ENCODE measurements at regions not wholly inside any gene's neighbourhood (a gene's known extent, or its start where the extent isn't known, plus 50 kb on each side); places are given as distances from the start of the nearest gene placed in this dataset.
"Not testable (repeated sequence)": the region's sequence is repeated elsewhere in the genome, so short reads cannot be mapped to it uniquely, and the experiment has no call there.

- in situ Hi-C loops (cut with HindIII; ENCODE audit: low sequenced_read_pairs), result no loop called here
- DNase-seq (ENCODE audit: low spot score), result no peak
Measured at GRCh38 chr4:62676962-62677361, 1476.8 kb downstream of the ADGRL3 start.

DNA sequence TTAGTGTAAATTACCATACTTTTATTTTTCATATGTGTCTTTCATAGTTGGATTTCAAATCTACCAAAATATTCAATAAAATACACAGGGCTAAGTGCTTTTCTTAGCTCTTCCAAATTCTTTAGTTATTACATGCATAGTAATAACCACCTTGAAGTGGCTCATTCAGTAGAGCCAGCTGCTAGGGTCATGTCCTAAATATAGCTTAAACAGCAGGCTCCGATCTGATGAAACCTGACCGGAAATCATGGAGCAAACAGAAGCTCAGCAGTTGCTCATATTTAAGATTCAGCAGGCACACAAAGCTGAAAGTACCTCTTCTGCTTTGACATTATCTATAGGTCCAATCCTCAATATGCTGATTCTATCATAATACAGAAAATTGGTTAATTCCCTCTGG, 1470.4 kb downstream of the ADGRL3 start:
- in situ Hi-C loops (cut with HindIII; ENCODE audit: low sequenced_read_pairs), result no loop called here
- DNase-seq (ENCODE audit: low spot score), result no peak

- DNase-seq (ENCODE audit: low spot score), result no peak
- in situ Hi-C loops (cut with HindIII; ENCODE audit: low sequenced_read_pairs), result no loop called here
Measured at GRCh38 chr4:62661821-62662220, 1461.7 kb downstream of the ADGRL3 start.

GRCh38 chr4:62656006-62656405, 1455.9 kb downstream of the ADGRL3 start:
- DNase-seq (ENCODE audit: low spot score), result no peak
- in situ Hi-C loops (cut with HindIII; ENCODE audit: low sequenced_read_pairs), result no loop called here

DNA sequence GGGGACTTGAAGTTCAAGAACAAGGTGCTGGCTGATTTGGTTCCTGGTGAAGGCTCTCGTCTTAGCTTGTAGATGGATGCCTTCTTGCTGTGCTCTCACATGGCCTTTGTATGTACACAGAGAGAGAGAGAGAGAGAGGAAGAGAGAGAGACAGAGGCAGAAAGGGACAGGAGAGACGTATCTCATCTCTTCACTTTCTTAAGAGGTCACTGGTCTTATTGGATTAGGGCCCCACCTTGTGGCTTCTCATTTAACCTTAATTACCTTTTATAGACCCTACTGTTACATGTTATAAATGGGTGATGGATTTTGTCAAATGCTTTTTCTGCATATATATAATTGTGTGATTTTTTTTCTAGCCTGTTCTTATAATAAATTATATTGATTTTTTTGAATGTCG, 1444.2 kb downstream of the ADGRL3 start:
- peak; percentile 38 for DNase-seq (ENCODE audit: low spot score)
- in situ Hi-C loops (cut with HindIII; ENCODE audit: low sequenced_read_pairs), result no loop called here

DNA sequence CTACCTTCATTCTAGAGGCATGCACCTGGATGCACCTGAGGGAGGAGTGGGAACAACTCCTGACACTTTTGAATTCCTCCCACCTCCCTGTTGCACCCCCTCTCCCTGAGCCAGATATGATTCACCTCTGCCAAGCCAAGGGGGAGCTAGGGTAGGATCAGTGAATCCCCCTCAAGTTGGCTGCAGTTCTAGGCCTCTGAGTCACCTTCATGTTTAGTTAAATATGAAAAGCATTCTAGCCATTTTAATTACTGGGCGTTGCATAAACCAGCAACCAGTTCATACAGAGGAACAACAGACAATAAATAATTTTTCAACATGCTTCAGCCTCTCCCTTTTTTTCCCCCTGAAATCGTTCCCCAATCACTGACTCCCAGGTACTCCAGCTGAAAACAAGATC, 1440.2 kb downstream of the ADGRL3 start:
- DNase-seq (ENCODE audit: low spot score), result no peak
- in situ Hi-C loops (cut with HindIII; ENCODE audit: low sequenced_read_pairs), result no loop called here

DNA sequence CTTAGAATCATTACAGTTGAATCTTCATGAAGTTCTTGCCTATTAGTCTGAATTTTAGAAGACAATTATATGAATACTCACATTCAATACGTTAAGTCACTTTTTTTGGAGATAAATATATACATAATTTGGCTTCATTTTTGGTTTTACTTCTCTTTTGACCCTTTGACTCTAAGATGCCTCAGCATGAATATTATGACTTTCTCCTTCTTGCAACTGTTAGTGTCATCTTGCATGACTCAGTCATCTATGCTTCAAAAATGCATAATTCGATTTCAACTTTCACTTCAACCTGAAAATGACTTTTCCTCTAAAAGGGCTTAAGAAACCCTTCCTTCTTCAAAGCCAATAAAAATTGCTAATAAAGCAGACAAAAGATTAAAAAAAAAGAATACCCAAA, 1427.5 kb downstream of the ADGRL3 start:
- in situ Hi-C loops (cut with HindIII; ENCODE audit: low sequenced_read_pairs), result no loop called here
- no peak for DNase-seq (ENCODE audit: low spot score)

GRCh38 chr4:62627141-62627540, 1427.0 kb downstream of the ADGRL3 start:
- no peak for DNase-seq (ENCODE audit: low spot score)
- in situ Hi-C loops (cut with HindIII; ENCODE audit: low sequenced_read_pairs), result no loop called here

- in situ Hi-C loops (cut with HindIII; ENCODE audit: low sequenced_read_pairs), result no loop called here
Measured at GRCh38 chr4:62622089-62622488, 1422.0 kb downstream of the ADGRL3 start.

DNA sequence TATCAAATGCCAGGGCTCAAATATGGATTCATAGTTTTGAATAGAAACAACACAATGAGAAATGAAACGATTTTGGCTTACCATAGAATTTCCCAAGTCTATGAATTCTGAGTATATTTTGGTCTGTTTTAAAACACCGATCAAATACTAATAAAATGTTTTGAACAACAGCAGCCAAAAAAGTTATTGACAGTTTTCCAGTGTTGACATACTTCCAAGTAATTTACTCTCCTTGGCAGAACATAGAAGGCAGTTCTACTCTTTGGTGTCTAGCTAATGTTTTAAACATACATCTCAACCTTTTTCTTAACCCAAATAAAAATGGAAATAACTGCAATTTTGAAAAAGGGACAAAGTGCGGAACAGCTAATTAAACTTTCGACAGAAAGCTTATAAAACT, 1419.8 kb downstream of the ADGRL3 start:
- in situ Hi-C loops (cut with HindIII; ENCODE audit: low sequenced_read_pairs), result no loop called here
- DNase-seq (ENCODE audit: low spot score), result no peak

More at GRCh38 chr4:62622089-62622488, 1422.0 kb downstream of the ADGRL3 start:
- DNase-seq (ENCODE audit: low spot score), result no peak

DNA sequence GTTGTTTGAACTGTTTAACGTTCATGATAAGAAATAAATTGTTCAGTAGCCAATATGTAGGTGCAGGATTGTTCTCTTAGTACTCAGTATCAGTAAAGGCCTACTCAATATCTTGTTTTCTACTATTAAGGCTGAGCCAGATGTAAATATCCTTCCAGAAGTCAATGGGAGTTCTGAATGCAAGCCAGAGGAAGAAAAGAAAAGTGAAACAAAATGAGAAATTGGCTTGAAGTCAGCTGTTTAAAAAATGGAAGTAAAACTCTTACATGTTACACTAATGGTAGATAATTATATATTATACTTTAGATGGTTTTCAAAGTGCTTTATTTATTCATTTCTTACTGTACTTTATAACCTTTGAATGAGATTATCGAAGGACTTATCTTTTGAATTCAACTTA, 1417.9 kb downstream of the ADGRL3 start:
- no peak for DNase-seq (ENCODE audit: low spot score)
- in situ Hi-C loops (cut with HindIII; ENCODE audit: low sequenced_read_pairs), result no loop called here

GRCh38 chr4:62601737-62602136, 1401.6 kb downstream of the ADGRL3 start:
- in situ Hi-C loops (cut with HindIII; ENCODE audit: low sequenced_read_pairs), result no loop called here
- DNase-seq (ENCODE audit: low spot score), result no peak

DNA sequence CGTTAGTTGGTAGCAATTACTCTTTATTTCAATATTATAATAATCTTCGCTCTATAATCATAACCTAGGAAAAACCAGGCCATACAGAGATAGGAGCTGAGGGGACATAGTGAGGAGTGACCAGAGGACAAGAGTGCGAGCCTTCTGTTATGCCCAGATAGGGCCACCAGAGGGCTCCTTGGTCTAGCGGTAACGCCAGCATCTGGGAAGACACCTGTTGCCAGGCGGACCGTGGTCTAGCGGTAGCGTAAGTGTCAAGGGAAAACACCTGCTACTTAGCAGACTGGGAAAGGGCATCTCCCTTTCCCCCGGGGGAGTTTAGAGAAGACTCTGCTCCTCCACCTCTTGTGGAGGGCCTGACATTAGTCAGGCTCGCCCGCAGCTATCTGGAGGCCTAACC, 1395.1 kb downstream of the ADGRL3 start:
- in situ Hi-C loops (cut with HindIII; ENCODE audit: low sequenced_read_pairs); DNase-seq (ENCODE audit: low spot score): not testable (repeated sequence)

- no peak for DNase-seq (ENCODE audit: low spot score)
Measured at GRCh38 chr4:62591756-62592155, 1391.6 kb downstream of the ADGRL3 start.

GRCh38 chr4:62588671-62589070, 1388.5 kb downstream of the ADGRL3 start:
- in situ Hi-C loops (cut with HindIII; ENCODE audit: low sequenced_read_pairs), result no loop called here
- DNase-seq (ENCODE audit: low spot score), result no peak

More at GRCh38 chr4:62591756-62592155, 1391.6 kb downstream of the ADGRL3 start:
- in situ Hi-C loops (cut with HindIII; ENCODE audit: low sequenced_read_pairs), result no loop called here

- in situ Hi-C loops (cut with HindIII; ENCODE audit: low sequenced_read_pairs), result no loop called here
- no peak for DNase-seq (ENCODE audit: low spot score)
Measured at GRCh38 chr4:62571494-62571893, 1371.4 kb downstream of the ADGRL3 start.

DNA sequence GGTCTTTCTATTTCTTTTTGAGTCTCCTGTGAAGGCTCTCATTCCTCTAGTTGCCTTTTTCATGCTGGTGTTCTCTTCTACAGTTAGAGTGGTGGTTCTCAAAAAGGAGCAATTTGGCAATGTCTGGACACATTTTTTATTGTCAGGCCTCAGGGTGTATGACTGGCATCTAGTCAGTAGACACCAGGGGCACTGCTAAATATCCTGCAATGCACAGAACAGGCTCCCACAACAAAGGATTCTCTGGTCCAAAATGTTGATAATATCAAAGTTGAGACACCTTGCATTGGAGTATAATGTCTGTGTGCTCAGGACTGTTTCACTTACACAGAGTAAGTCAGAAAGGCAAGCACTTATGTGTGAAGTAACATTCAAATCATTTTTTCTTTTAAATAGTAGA, 1360.7 kb downstream of the ADGRL3 start:
- DNase-seq (ENCODE audit: low spot score), result no peak
- in situ Hi-C loops (cut with HindIII; ENCODE audit: low sequenced_read_pairs), result no loop called here

GRCh38 chr4:62550121-62550520, 1350.0 kb downstream of the ADGRL3 start:
- in situ Hi-C loops (cut with HindIII; ENCODE audit: low sequenced_read_pairs), result no loop called here
- DNase-seq (ENCODE audit: low spot score), result no peak

- in situ Hi-C loops (cut with HindIII; ENCODE audit: low sequenced_read_pairs), result no loop called here
- DNase-seq (ENCODE audit: low spot score), result no peak
Measured at GRCh38 chr4:62549601-62550000, 1349.5 kb downstream of the ADGRL3 start.

DNA sequence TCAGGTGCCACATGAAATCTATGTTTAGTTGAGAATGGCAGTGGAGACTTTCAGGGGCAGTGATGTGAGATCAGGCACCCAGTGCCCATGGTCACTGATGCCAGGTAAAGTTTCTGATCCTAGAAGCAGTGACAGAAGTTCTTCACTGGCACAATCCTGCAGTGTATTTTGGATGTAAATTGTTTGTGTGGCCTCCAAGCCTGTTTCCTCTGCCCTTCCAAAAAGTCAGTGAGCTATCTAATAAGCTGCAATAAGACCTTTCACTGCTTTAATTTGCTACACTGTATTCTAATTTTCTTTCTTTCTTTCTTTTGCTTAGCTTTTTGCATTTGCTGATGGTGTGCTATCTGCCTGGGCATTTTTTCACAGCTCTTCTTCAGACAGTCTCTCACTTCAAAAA, 1348.6 kb downstream of the ADGRL3 start:
- no peak for DNase-seq (ENCODE audit: low spot score)
- in situ Hi-C loops (cut with HindIII; ENCODE audit: low sequenced_read_pairs), result no loop called here

- DNase-seq (ENCODE audit: low spot score), result no peak
- in situ Hi-C loops (cut with HindIII; ENCODE audit: low sequenced_read_pairs), result no loop called here
Measured at GRCh38 chr4:62548108-62548524, 1348.0 kb downstream of the ADGRL3 start.

- in situ Hi-C loops (cut with HindIII; ENCODE audit: low sequenced_read_pairs), result no loop called here
- no peak for DNase-seq (ENCODE audit: low spot score)
Measured at GRCh38 chr4:62544428-62544827, 1344.3 kb downstream of the ADGRL3 start.

Measured in G401 (cell line).